ENCODE measurements at regions not wholly inside any gene's neighbourhood (a gene's known extent, or its start where the extent isn't known, plus 50 kb on each side); places are given as distances from the start of the nearest gene placed in this dataset.

- intact Hi-C loops (cut with DNase I) = no loop called here
- no peak for TF ChIP-seq CTCF (IDR thresholded peaks at IDR 0.05; ENCODE audit: borderline replicate concordance, extremely low read depth, insufficient read depth)
- Histone ChIP-seq H3K36me3 (ENCODE audit: control insufficient read depth in 2 of 3, insufficient read depth in 3 of 3, low read length in 3 of 3) (no peaks in the 10 kb centered on the region), H3K27ac (ENCODE audit: low read depth in 2 of 2, low read length in 2 of 2) (no peak overlapping the region), H3K4me1 (ENCODE audit: control insufficient read depth in 2 of 3, insufficient read depth in 2 of 3, low read depth in 1 of 3, low read length in 3 of 3) (no peaks in the 10 kb centered on the region), H3K9me3 (ENCODE audit: control insufficient read depth in 2 of 3, insufficient read depth in 1 of 3, low read length in 3 of 3) (no peaks in the 10 kb centered on the region), H3K9ac (ENCODE audit: low read length in 3 of 3) (no peak overlapping the region), H3K27me3 (ENCODE audit: control insufficient read depth, insufficient read depth, low read length) (no peaks in the 10 kb centered on the region), H3K4me3 (ENCODE audit: low read length in 3 of 3) (no peak overlapping the region)
- FAIRE-seq (no peak), DNase-seq (no peak)
These were observed 82.5 kb upstream of the SULF2 start for GRCh38 chr20:47867831-47868230.

GRCh38 chr20:47866480-47866879, 81.2 kb upstream of the SULF2 start:
- no peaks in the 10 kb centered on the region for H3K4me1 ChIP-seq (ENCODE audit: control insufficient read depth in 2 of 3, insufficient read depth in 2 of 3, low read depth in 1 of 3, low read length in 3 of 3)
- no peaks in the 10 kb centered on the region for H3K36me3 ChIP-seq (ENCODE audit: control insufficient read depth in 2 of 3, insufficient read depth in 3 of 3, low read length in 3 of 3)
- no peak overlapping the region for H3K27ac ChIP-seq (ENCODE audit: low read depth in 2 of 2, low read length in 2 of 2)
- FAIRE-seq (no peak), DNase-seq (no peak)
- intact Hi-C loops (cut with DNase I) = no loop called here
- no peak overlapping the region for H3K4me3 ChIP-seq (ENCODE audit: low read length in 3 of 3)
- no peak overlapping the region for H3K9ac ChIP-seq (ENCODE audit: low read length in 3 of 3)
- no peaks in the 10 kb centered on the region for H3K27me3 ChIP-seq (ENCODE audit: control insufficient read depth, insufficient read depth, low read length)
- peaks cover 0 to 2% (median 0%) of the 10 kb centered on the region in 3 donors for H3K9me3 ChIP-seq (ENCODE audit: control insufficient read depth in 2 of 3, insufficient read depth in 1 of 3, low read length in 3 of 3)
- TF ChIP-seq CTCF (IDR thresholded peaks at IDR 0.05; ENCODE audit: borderline replicate concordance, extremely low read depth, insufficient read depth) = no peak

GRCh38 chr20:47865912-47866311, 80.6 kb upstream of the SULF2 start:
- intact Hi-C loops (cut with DNase I) = no loop called here

More at GRCh38 chr20:47865912-47866311, 80.6 kb upstream of the SULF2 start:
- TF ChIP-seq CTCF (IDR thresholded peaks at IDR 0.05; ENCODE audit: borderline replicate concordance, extremely low read depth, insufficient read depth) = no peak
- Histone ChIP-seq H3K4me3 (ENCODE audit: low read length in 3 of 3) (no peak overlapping the region), H3K27me3 (ENCODE audit: control insufficient read depth, insufficient read depth, low read length) (no peaks in the 10 kb centered on the region), H3K4me1 (ENCODE audit: control insufficient read depth in 2 of 3, insufficient read depth in 2 of 3, low read depth in 1 of 3, low read length in 3 of 3) (no peaks in the 10 kb centered on the region), H3K9ac (ENCODE audit: low read length in 3 of 3) (no peak overlapping the region), H3K27ac (ENCODE audit: low read depth in 2 of 2, low read length in 2 of 2) (no peak overlapping the region), H3K9me3 (ENCODE audit: control insufficient read depth in 2 of 3, insufficient read depth in 1 of 3, low read length in 3 of 3) (peaks cover 0 to 2% (median 0%) of the 10 kb centered on the region in 3 donors), H3K36me3 (ENCODE audit: control insufficient read depth in 2 of 3, insufficient read depth in 3 of 3, low read length in 3 of 3) (no peaks in the 10 kb centered on the region)
- DNase-seq (no peak), FAIRE-seq (no peak)
